Uterus (tissue), 2 donors: ENCODE measurements at regions not wholly inside any gene's neighbourhood (a gene's known extent, or its start where the extent isn't known, plus 50 kb on each side); places are given as distances from the start of the nearest gene placed in this dataset.

Experiments
- CTCF ChIP-seq, 4 experiments: fragments of 200-600 bp in 2 of 4; fragments of 450-650 bp in 2 of 4; sonication (generic) in 2 of 4; IDR thresholded peaks; one replicate each; pipeline ENCODE4 v1.5.1; 2016 to 2019; ENCODE audit warnings: antibody characterized with exemption in 4 of 4, mild to moderate bottlenecking in 2 of 4, moderate library complexity in 1 of 4
- POLR2A ChIP-seq, 2 donors: fragments of 450-650 bp; IDR thresholded peaks; one replicate each; pipeline ENCODE4 v1.6.1; 2016; ENCODE audit warnings: antibody characterized with exemption in 2 of 2, mild to moderate bottlenecking in 1 of 2, moderate library complexity in 1 of 2

GRCh38 chr10:88116481-88116880 lies 253.1 kb downstream of the PTEN start:
- TF ChIP-seq CTCF (IDR thresholded peaks at IDR 0.05) (no peak), POLR2A (IDR thresholded peaks at IDR 0.05) (no peak)
